OCI-LY3 (cell line): ENCODE measurements at regions not wholly inside any gene's neighbourhood (a gene's known extent, or its start where the extent isn't known, plus 50 kb on each side); places are given as distances from the start of the nearest gene placed in this dataset.

Source experiments
- H2AFZ ChIP-seq: fragments of 200-600, 300-600 bp; shearing (Covaris generic); 2 replicates; pipeline ENCODE4 v1.6.0; 2014; ENCODE audit warnings: antibody characterized with exemption, low read depth, low read length
- H3K27ac ChIP-seq: fragments of 200-600, 300-600 bp; sonication (generic); 2 replicates; pipeline ENCODE4 v1.5.1; 2014; ENCODE audit warnings: mild to moderate bottlenecking, low read length, moderate library complexity, mixed read lengths
- H3K27me3 ChIP-seq: fragments of 200-600, 300-600 bp; sonication (generic); 2 replicates; pipeline ENCODE4 v1.6.1; 2014; ENCODE audit warnings: low read depth, low read length, mixed read lengths
- H3K36me3 ChIP-seq: fragments of 200-600, 300-600 bp; sonication (generic); replicated peaks from 2 replicates; pipeline ENCODE3; 2014; ENCODE audit warnings: low read depth, low read length, mixed read lengths
- H3K4me1 ChIP-seq: fragments of 300-600, 200-600 bp; sonication (generic); 2 replicates; pipeline ENCODE4 v1.6.1; 2014; ENCODE audit warnings: low read length, mixed read lengths
- H3K4me2 ChIP-seq: fragments of 200-600, 300-600 bp; sonication (generic); 2 replicates; pipeline ENCODE4 v1.6.1; 2014; ENCODE audit warnings: low read length, mixed read lengths
- H3K4me3 ChIP-seq: fragments of 300-600, 200-600 bp; sonication (generic); 2 replicates; pipeline ENCODE4 v1.5.1; 2014; ENCODE audit warnings: antibody characterized with exemption, mild to moderate bottlenecking, low read length, moderate library complexity
- H3K79me2 ChIP-seq: fragments of 300-600, 200-600 bp; shearing (Covaris generic); 2 replicates; pipeline ENCODE4 v1.6.1; 2014; ENCODE audit warnings: mild to moderate bottlenecking, low read length, mixed read lengths
- H3K9ac ChIP-seq: fragments of 300-600, 200-600 bp; shearing (Covaris generic); 2 replicates; pipeline ENCODE4 v1.6.0; 2014; ENCODE audit warnings: mild to moderate bottlenecking, low read length, moderate library complexity
- H3K9me3 ChIP-seq: fragments of 200-600, 300-600 bp; shearing (Covaris generic); 2 replicates; pipeline ENCODE4 v1.6.1; 2014; ENCODE audit warnings: low read length, mixed read lengths; ENCODE audit not compliant: insufficient read depth
- H4K20me1 ChIP-seq: fragments of 200-600, 300-600 bp; sonication (generic); 2 replicates; pipeline ENCODE4 v1.6.1; 2016; ENCODE audit warnings: low read length, mixed read lengths; ENCODE audit not compliant: insufficient read depth
- CTCF ChIP-seq: fragments of 200-600, 300-600 bp; sonication (generic); IDR thresholded peaks from 2 replicates; pipeline ENCODE4 v1.5.1; 2014; ENCODE audit warnings: antibody characterized with exemption, low read length, low read depth
- EZH2phosphoT487 ChIP-seq: fragments of 200-600 bp; shearing (Covaris generic); IDR thresholded peaks from 2 replicates; pipeline ENCODE4 v1.6.1; 2018; ENCODE audit warnings: antibody characterized with exemption, mixed run types, low read depth

GRCh38 chr16:9286930-9287329 is 195.5 kb downstream of the HAPSTR1 start:
- H3K79me2 ChIP-seq, result no peaks in the 10 kb centered on the region
- no peaks in the 10 kb centered on the region for H4K20me1 ChIP-seq
- H2AFZ ChIP-seq, result no peak overlapping the region
- TF ChIP-seq CTCF (no peak), EZH2phosphoT487 (no peak)
- H3K4me1 ChIP-seq, result no peaks in the 10 kb centered on the region
- H3K9ac ChIP-seq, result no peak overlapping the region
- no peaks in the 10 kb centered on the region for H3K9me3 ChIP-seq
- H3K4me3 ChIP-seq, result no peak overlapping the region
- H3K27me3 ChIP-seq, result no peaks in the 10 kb centered on the region
- no peak overlapping the region for H3K4me2 ChIP-seq
- H3K27ac ChIP-seq, result no peak overlapping the region
- H3K36me3 ChIP-seq, result no peaks in the 10 kb centered on the region

GRCh38 chr16:9296271-9296590 is 204.8 kb downstream of the HAPSTR1 start:
- Histone ChIP-seq H3K9ac (no peak overlapping the region), H4K20me1 (no peaks in the 10 kb centered on the region), H3K27ac (no peak overlapping the region), H2AFZ (no peak overlapping the region), H3K4me1 (0 out of 2 replicates have a peak, but pooled peaks cover 3% of the 10 kb centered on the region), H3K79me2 (no peaks in the 10 kb centered on the region), H3K4me2 (no peak overlapping the region), H3K36me3 (no peaks in the 10 kb centered on the region), H3K4me3 (no peak overlapping the region), H3K9me3 (no peaks in the 10 kb centered on the region), H3K27me3 (no peaks in the 10 kb centered on the region)
- TF ChIP-seq EZH2phosphoT487, result no peak
- no peak for TF ChIP-seq CTCF

GRCh38 chr16:9297437-9298113 is 206.1 kb downstream of the HAPSTR1 start:
- Histone ChIP-seq H3K79me2 (no peaks in the 10 kb centered on the region), H3K9ac (no peak overlapping the region), H4K20me1 (no peaks in the 10 kb centered on the region), H3K9me3 (no peaks in the 10 kb centered on the region), H3K4me3 (peak overlapping the region; percentile 45; the same call in 1 of the 2 replicates), H3K27me3 (no peaks in the 10 kb centered on the region), H3K36me3 (no peaks in the 10 kb centered on the region), H3K4me1 (0 out of 2 replicates have a peak, but pooled peaks cover 3% of the 10 kb centered on the region), H3K27ac (no peak overlapping the region), H2AFZ (peak overlapping the region; percentile 84), H3K4me2 (peak overlapping the region; percentile 53)
- TF ChIP-seq CTCF, result peak; percentile 69
- no peak for TF ChIP-seq EZH2phosphoT487

- Histone ChIP-seq H3K27ac (no peak overlapping the region), H3K79me2 (no peaks in the 10 kb centered on the region), H3K9ac (no peak overlapping the region), H3K27me3 (no peaks in the 10 kb centered on the region), H2AFZ (no peak overlapping the region), H3K4me3 (no peak overlapping the region), H3K36me3 (no peaks in the 10 kb centered on the region), H3K4me2 (no peak overlapping the region), H4K20me1 (no peaks in the 10 kb centered on the region), H3K4me1 (0 out of 2 replicates have a peak, but pooled peaks cover 3% of the 10 kb centered on the region), H3K9me3 (no peaks in the 10 kb centered on the region)
- TF ChIP-seq EZH2phosphoT487, result no peak
- TF ChIP-seq CTCF, result no peak
These were observed 208.8 kb downstream of the HAPSTR1 start for GRCh38 chr16:9300252-9300651.
